Suppressor macrophage treated with lipopolysaccharide for 4 hours (primary cell): ENCODE measurements at regions not wholly inside any gene's neighbourhood (a gene's known extent, or its start where the extent isn't known, plus 50 kb on each side); places are given as distances from the start of the nearest gene placed in this dataset.

Experiments used
- DNase-seq: peaks from one replicate; pipeline ENCODE4 v3.0.0-alpha.2; 2020

DNA sequence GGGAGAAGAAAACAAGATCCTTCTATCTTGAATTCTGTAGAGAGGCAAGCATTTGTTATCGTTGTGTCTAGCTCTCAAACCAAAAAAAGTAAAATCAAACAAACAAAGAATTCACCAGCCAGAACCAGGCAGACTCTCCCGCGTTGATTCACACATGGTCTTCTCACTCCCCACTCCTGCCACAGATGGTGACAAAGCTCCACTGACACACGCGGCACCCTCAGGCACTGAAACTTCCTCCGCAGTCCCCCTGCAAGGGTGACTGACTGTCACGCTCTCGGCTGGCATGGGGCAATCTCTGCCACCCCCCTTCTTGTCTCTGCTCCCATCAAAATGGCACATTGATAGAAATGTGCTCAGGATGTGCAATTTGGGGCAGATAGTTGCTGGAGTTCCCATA, 304.9 kb downstream of the DHX15 start:
- DNase-seq = no peak

DNA sequence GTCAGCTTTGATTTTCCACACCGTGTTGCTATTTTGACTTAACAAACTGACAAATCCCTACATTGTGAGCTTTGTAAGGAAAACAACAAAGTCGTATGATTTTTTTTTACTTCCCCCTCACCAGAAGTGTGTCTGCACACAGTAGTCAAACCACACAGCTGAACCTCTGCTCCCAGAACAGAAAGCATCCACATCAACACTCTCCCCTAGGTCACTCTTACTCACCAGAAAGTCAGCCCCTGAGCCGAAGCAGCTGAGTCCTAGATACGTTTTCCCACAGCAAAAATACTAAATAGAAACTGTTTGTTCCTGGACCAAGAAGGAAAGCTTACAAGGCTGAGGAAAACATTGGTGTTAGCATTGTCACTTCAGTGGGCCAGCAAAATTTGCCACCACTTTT, 305.7 kb downstream of the DHX15 start:
- no peak for DNase-seq

DNA sequence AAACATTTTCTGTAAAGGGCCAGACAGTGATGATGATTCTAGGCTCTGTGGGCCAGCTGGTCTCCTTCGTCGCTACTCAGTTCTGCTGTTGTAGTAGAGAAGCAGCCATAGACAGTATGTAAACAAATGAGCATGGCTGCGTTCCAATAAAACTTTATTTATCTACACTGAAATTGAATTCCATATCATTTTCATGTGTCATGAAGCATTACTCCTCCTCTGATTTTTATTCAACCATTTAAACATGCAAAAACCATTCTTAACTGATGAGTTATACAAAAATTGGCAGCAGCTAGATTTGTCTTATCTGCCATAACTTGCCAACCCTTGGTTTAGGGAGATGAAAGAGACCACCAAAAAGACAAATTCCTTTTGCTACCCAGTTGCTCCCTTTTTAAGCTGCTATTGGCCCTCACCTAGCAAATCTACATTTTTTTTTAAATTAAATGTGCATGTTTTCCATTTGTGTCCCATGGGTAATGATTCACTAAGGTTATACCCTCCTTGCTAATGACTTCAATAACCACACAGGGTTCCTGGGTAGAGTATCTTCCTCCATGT, 309.9 kb downstream of the DHX15 start:
- DNase-seq = no peak

DNA sequence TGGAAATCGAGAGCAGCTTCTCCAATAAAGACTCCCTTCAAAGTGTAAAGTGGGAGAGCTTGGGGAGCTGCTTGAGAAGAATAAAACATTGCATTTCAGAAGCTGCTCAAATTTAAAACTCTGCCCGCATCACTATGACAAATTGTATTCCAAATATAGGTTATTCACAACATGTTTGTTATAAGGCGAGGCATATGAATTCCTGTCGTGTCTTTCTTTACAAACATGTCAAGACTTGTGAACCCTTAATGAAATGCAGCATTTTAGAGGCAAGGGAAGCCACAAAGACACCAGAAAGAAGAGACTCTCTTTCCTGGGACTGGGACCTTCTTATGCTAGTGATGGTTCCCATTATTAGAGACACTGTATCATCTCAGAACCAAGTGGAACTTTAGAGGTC, 311.2 kb downstream of the DHX15 start:
- no peak for DNase-seq

DNA sequence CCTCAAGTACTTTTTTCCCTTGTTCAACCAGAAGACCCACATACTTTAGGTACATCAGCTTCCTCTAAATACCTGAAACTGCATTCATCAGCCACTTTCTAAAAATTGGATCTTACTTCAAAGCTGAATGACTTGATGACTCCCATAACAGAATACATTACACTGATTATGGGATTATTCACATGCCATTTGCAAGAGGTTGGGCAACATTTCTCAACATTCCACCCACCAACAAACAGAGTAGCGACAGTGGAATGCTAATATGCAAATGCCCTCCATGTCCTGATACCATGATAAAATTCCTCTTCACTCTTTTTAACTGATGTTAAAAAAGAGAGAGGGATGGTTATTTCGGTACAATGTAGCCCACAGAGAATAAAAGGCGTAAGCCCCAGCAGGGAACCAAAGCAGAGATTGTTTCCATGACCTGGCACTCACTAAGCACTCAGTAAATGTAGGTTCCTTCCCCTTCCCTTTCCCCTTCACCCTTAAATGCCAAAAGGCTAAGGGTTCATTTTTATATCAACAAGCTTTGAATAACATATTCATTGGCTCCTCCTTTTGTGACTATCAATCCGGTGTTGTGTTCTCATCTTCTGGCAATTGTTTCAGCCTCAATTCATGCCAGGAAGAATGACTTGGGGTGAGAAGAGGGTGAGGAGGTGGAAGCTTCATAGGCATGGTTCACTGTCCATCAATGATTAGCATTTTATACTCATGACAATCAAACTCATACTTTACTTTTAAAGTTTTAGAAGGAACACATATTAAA, 317.2 kb downstream of the DHX15 start:
- DNase-seq = no peak

DNA sequence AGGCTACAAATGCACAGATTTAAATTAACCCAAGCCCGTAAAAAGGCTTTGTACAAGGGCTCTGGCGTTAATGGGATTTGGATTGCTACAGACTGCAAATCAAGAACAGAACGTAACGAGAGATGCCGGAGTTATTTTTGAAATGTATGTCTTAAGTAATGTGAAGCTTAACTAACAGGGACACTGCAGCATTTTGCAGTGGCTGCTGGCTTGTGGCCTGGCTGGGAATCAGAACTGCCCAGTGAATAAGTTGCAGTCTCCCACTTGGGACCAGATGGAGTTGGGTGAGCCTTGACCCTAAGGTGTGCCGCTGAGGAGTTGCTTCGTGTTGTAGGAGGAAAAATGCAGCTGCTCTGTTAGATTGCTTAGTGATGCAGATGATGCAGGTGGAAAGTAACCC, 318.4 kb downstream of the DHX15 start:
- DNase-seq = no peak

DNA sequence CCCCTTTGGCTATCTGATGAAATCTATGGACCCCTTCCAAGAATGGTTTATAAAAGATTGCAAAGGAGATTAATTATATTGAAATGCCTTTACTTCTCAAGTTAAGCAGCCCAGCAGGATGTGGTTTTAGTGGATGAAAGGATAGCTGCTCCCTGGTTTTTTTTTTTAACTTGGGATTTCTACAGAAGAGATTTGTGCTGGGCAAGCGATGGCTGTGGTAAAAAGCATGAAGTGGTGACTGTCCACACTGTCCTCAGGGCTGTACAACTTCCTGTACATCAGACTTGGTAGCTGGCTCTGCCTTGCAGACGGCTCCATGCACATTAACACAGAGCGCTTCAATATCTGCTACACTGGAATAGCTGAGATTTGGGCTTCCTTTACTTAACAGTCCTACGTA, 321.7 kb downstream of the DHX15 start:
- DNase-seq = no peak

DNA sequence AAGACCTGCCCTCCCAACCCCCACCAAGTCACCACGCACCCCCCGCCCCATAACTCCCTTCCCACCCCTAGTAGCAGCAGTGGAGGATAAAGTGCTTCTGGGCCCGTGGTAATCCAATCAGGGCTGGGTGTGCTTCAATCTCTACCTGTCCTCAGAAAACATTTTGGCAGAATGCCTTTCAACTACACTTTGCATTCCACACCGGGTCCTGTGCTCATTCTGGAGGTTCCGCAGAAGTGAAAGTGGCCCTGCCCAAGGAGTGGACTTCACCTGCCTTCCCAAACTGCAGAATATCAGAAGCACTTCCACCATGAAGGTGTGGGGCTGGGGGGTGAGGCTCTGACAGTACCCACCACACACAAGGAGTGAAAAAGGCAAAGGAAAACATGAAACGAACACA, 322.3 kb downstream of the DHX15 start:
- no peak for DNase-seq

DNA sequence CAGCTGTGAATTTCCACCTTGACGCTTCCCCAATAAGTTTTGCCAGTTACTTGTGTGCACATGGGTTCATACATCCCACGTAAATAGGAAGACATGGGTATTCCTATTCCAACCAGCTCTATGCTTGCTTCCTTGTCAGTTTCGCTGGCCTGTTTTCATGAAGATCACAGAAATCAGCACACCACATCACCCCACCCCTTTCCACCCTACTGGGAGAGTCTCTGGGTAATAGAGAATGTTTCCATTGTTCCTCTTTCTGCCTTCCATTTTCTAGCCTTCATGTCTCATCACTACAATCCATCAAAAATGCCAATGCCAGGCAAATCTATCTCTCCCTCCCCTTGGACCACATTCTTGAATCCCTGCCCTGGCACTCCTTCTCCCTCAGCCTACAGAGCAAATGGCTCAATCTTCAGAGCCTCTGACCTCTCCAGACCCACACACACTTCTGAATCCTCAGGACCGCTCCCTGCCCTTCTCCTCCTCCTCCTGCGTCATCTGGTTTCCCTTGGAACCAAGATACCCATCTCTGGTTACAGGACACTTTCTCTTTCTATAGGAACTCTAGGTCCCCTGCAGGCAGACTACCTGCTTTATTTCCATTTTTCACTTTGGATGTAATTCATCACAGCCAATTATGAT, 323.3 kb downstream of the DHX15 start:
- DNase-seq = no peak

DNA sequence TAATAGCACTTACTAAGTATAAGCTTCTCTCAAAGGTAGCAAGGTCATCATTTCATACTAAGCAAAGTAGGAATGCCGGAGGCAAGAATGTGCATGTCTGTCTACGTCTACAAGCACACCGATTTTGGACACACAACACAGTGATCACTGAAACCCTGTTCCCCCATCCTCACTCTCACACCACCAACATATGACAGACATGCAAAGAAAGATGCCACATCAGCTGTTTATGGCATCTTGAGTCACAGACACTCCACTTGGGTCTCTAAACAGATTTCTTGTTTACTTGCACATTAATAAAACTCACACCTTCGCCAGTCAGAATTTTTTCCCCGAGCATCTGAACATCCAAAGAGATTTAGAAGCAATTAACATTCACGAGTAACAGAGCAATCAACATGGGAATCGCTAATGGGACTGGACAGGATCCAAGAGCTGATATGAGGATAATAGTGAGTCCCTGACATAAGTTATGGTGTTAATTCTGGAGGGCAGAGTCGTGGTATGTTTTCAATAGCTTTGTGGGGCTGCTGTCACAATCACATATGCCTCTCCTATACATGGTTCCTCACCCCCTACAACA, 324.1 kb downstream of the DHX15 start:
- DNase-seq = no peak

DNA sequence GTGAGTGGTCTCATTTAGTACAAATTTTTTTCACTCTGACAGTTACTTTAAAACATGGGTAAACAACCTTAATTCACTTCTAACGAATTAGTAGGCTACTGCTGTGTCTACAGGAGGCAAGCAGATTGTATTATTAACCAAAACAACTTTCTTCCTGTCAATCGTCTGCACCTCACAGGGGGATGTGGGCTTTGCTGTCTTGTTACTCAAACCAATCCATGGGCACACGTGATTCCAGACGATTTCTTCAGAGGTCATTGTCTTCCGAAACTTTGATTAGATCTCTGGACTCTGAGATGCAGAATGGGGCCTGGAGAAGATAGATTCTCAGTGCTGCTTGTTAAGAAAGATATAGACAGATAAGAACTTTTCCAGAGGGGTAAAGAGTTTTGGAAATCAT, 327.8 kb downstream of the DHX15 start:
- DNase-seq = no peak

DNA sequence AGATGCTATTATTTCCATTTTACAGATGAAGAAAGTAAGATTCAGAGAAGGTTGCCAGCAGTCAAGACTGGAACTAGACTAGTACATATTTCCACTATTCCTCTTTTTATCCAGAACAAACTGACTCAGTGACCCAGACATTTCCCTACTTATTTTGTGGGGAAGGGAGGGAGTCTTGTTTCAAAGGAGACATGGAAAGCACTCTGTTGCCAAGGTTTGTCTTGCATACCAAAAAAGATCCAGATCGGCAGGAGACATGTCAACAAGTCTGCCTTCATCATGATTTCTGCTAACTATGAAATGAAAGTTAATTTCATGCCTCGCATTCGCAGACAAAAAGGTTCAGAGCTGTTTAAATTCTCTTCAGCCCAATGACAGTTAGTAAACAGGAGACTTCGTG, 328.3 kb downstream of the DHX15 start:
- no peak for DNase-seq

DNA sequence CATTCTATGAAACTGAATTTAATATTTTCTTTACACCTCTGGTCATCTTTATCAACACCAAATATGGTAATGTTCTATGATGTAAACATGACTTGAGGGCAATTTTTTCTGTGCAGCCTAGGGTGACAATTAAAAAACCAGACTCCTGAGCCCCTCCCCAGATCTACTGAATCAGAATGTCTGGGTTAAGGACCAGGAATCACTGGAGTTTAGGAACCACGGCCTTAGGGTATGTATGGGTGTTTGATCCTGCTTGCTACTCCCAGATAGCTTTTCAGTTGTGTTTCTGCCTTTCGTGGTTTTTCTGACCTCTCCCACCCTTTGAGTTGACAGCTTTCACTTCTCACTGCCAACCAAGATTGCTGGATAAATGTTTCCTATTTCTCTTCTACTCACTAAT, 332.2 kb downstream of the DHX15 start:
- no peak for DNase-seq

DNA sequence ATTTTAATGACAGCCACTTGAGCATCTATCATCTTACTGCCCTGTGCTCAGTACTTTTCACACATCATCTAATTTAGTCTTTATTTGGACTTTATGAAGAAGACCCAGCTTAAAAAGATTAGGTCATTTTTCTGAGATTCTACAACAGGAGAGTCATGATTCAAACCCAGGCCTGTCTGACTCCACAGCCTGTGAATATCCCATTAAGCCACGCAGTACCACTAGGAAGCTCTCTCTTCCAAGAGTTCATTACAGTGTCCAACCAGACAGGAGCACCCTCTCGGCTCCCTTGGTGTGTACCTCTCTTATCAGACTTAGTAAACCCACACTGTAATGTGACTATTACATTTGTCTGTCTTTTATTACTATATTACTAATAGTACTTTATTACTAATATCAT, 332.8 kb downstream of the DHX15 start:
- no peak for DNase-seq

DNA sequence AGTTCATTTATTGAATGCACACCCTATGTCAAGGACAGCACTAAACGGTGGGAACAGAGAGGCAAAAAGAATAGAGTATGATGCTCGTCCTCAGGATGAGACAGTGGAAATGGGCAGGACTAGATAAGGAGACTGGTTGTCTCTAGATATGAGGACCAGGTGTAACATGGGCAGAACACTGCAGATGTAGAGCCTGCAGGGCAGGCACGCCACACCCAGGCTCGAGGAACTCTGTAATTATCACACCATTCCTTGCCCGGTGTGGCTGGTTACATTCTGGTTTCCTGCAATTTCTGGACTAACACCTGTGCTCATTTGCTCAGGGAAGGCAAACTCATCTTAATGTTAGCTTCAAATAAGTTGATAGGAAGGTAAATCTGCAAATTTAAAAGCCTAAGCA, 334.4 kb downstream of the DHX15 start:
- no peak for DNase-seq

DNA sequence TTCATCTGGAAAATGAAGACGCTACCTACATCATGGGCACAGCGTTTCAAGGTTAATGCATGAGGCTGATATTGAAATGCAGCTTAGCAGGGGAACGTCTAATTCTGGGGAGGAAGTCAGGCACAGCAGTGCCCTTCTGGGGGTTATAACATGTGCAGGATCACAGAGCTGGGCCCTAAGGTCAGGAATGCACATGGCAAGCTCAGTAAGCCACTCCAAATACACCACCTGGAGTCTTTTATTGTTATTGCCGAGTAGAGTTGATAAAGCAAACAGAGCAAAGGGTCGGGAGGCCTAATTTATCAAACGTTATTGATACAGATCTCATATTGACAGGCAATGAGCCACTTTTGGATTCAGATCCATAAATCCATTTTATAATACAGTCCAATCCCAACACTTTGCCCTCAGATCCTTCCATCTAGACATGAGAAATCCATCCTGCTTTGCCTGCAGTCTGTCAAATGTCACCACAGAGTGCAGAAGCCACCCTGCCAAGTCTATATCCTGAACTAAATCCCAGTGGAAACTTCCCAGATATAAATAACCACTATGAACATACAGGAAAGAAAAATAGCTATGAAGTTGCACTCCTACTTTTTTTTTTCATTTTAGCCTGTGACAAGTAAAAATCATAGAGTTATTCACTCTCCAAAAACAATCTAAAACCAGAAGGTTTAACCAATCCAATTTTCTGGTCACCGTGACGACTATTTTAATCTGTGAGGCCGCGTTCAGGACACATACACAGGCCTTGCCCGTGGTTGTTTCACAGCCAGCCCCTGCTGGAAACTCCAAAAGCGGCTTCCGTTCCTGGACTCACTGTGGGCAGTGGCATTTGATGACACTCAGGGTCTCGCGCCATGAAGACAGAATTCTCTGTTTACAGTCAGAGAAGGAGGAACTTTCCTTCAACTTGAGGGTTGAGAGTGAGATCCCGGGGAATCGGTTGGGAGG, 335.4 kb downstream of the DHX15 start:
- DNase-seq = no peak

DNA sequence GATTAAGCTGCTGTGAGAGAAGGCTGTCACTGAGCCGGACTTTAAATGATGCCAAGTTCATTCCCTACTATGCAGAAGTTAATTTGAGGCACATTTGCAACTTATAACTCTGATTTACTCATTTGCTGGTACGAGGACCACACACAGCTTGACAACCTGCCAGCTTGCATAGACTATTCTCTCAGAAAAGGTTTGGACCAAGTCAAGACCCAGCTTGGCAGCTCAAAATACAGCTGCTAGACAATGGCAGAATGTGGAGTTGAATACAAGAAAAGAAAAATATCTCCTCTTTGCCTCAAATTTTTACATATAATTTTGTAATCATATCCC, 338.9 kb downstream of the DHX15 start:
- DNase-seq = no peak

DNA sequence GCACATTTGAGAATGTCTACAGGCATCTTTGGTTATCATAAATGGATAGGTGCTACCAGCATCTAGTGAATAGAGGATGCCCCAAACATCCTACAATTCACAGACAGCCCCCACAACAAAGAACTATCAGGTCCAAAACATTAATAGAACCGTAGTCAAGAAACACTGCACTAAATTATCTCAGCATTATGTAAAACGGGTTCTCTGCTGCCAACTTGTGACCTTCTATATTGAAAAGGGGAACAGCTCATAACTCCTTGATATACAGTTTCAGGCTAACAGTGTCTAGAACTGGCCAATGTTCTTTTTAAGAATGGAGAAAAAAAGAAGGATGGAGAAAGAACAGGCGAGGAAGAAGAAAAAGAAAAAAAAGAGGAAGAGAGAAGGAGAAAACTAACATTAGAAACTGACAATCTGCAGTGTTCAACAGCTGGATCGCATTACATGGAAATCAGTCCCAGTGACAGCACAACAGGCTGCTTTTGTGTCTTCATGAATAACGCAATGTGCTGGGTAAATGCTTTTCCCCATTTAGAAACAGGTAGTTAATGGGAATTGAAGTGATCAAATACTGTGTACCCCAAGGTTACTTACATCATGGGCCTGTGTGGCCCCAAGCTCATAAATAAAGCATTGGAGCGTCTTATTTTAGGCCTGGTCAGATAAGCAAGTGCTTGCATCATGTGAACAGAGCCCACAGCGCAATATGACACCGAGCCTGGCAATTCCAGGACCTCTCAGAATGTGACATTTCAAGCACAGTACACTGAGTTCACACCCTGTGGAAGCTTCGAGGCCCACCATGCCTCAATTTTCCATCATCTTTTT, 339.5 kb downstream of the DHX15 start:
- DNase-seq = no peak

DNA sequence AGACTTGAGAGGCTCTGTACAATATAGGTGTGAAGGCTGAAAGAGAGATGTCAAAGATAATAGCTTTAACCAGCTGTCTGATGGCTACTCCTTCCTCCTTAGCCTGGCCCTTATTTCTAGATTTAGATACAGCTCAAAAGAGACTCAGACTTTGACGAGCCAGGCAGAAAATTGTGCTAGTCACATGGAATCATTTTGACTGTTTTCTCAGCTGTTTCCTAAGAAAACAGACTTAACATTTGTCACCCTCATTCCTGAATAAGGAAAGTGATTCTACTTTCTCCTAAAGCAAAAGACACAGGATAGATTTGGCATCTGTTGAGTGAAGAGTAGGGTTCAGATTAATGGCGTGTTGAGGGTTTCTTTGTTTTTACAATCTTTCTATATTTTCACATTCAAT, 340.7 kb downstream of the DHX15 start:
- DNase-seq = no peak

DNA sequence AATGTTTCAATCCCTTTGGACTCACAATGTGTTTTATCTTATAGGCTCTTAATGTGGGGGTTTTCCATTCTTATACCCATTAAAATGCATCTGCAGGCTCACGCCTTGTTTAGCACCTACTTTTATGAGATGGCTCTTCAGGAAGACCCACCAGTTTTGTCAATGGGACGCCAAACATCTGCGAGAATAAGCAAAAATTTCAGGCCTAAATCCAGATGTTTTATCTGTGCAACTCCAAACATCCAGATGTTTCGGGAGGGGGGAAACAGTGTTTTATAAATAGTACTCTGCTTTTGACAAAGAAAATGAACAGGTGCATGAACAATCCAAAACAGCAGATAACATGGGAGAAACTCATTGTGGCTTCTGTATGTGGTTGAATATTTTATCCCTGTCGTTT, 342.8 kb downstream of the DHX15 start:
- no peak for DNase-seq

DNA sequence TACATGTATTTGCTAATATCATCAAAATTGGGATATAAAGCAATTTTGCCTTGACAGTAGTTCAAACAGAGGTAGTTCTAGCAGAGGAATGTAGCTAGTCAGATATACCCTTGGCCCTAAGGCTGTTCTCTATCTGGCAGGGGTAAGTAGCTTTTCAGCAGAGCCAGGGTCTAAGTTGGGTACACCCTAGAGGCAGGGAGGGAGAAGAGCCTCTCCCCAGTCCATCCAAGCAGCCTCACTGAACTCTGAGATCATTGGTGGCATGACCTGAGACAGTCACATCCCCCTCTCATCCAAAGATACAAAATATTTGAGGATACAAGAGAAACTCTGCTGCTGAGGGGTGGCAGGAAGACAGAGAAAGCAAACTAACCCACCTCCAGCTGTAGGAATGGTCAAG, 343.7 kb downstream of the DHX15 start:
- no peak for DNase-seq

DNA sequence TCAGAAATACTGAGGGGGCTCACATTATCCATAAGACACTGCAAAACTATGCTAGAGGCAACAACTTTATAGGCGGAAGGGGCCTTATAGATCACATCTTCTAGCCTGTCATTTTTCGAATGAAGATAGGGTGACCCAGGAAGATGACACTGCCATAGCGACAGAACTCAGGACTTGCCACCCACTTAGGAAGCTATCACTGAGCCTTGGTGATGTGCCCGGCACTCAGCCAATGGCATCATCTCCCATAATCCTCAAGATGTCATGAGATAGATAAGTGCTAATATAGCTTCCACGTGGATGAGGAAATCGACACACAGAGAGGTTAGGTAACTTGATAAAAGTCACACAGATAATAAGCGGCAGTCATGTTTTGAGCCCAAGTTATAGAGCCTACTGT, 346.6 kb downstream of the DHX15 start:
- DNase-seq = no peak
